Left ventricle myocardium superior (tissue), 1 donor: ENCODE measurements at regions not wholly inside any gene's neighbourhood (a gene's known extent, or its start where the extent isn't known, plus 50 kb on each side); places are given as distances from the start of the nearest gene placed in this dataset.
"Not testable (repeated sequence)": the region's sequence is repeated elsewhere in the genome, so short reads cannot be mapped to it uniquely, and the experiment has no call there.

Experiments
- ATAC-seq: fragments of 200-7000 bp; cut with Tn5 transposase; one replicate; pipeline ENCODE4 v1.9.1; 2020; ENCODE audit warnings: mild to moderate bottlenecking, moderate library complexity
- DNase-seq: peaks from one replicate; pipeline ENCODE4 v3.0.0-alpha.2; 2020
- intact Hi-C: fragments of 100-400 bp; cut with micrococcal nuclease; formaldehyde crosslinking; loops from one replicate; pipeline ENCODE4 v1.11.0; 2022
- donor health status: DM: no; HTN: yes; CAD: no; lungs with severe emphysema.

DNA sequence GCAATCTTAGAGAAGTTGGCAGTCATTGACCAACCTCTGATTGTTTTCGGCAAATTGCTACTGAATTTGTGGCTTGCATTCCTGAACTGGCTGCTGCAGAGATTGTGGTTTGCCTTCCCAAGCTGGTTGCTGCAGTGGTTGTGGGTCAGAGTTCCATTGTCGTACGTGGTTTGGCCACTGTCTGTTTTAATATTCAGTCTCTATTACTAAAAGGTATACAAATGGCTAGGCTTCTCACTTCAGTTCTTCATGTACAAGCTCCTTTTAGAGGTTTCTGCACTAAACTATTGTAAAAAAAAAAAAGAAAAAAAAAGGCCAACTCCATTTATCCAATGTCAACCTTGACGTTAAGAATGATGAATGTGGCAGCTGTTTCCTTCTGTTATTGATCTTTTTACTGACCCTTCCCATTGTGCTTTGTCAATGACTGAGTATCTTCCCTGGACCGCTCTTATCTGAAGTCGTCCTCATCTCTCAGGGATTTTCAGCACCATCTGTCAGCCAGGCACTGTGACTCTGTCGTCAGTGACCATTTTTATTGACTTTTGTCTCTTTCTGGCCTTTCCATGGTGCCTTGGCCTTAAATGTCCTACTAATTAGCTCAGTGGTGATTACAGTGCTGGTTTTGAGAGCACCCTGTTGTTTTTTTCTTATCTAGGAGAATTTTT, 140.6 kb upstream of the ZNF658 start:
- intact Hi-C loops, DNase-seq, ATAC-seq: not testable (repeated sequence)

DNA sequence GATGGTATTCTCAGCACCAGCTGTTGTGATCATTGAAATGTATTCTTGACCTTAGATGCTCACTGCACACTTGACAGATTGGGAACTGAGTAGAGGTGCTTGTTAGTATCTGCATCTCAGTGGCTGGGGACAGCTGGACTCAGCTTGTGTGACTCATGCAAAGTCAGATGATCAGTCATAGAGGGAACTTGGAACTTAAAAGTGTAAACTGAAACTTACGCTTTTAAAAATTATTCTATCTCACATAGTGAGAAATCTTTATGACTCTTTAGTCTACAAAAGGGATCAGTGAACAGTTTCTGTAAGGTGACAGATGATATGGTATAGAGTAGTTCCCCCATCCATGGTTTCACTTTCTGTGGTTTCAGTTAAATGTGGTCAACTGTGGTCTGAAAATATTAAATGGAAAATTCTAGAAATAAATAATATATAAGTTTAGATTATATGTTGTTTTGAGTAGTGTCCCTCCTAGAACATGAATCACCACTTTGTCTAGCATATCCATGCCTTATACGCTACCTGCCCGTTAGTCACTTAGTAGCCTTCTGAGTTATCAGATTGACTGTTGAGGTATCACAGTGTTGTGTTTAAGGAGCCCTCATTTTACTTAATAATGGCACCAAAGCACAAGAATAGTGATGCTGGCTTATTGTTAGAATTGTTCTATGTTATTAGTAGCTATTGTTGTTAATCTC, 135.6 kb upstream of the ZNF658 start:
- DNase-seq, intact Hi-C loops, ATAC-seq: not testable (repeated sequence)

DNA sequence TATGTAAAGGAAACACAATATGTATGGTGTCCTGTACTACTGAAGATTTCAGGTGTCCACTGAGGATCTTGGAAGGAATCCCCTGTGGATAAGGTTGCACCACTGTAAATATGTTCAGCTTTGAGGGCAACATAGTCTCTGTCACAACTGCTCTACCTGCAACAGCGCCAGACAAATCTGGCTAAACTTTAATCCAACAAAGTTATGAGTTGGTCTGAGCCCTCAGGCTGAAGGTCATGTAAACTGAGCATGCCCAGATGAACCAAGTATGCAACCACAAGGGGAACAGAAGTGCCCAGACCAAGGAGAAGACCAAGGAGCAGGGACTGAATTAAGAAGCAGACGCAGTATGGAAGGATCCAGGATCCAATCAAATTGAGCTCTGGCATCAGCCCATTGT, 135.0 kb upstream of the ZNF658 start:
- intact Hi-C loops, DNase-seq, ATAC-seq: not testable (repeated sequence)

DNA sequence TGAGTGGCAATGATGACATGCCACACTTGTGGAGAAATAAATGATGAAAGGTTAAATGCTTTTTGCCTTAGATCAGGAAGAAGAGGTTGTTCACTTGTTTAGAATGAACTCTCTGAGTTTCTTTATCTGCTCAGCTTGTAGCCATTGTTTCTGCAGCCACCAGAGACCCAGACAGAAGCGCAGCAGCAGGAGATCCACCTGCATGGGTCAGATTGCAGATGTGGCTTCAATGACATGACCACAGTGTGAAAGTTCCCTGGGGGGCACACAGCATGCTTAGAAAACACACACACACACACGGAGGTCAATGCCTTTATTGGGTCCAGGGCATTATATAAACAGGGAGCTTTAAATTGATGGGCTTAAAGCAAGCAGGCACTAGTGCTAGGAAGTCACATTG, 129.0 kb upstream of the ZNF658 start:
- DNase-seq, intact Hi-C loops, ATAC-seq: not testable (repeated sequence)

DNA sequence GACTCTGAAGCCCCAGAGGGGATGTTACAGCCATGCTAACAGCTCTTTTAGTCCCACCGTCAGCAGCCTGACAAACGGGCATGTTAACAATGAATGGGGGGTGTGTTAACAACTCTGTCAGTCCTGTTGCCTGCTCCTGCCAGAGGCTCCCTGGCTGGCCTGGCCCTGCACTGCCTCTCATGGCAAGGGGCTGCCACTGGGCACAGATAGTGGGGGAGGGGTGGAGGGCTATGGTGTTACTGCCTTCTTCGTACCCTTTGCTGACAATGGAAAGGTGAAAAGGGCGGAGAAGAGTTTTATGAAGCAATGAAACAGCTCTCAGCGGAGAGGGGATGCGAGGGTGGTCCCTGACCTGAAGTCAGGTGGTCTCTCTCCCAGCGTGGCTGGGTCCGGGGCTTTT, 125.9 kb upstream of the ZNF658 start:
- intact Hi-C loops, ATAC-seq, DNase-seq: not testable (repeated sequence)

DNA sequence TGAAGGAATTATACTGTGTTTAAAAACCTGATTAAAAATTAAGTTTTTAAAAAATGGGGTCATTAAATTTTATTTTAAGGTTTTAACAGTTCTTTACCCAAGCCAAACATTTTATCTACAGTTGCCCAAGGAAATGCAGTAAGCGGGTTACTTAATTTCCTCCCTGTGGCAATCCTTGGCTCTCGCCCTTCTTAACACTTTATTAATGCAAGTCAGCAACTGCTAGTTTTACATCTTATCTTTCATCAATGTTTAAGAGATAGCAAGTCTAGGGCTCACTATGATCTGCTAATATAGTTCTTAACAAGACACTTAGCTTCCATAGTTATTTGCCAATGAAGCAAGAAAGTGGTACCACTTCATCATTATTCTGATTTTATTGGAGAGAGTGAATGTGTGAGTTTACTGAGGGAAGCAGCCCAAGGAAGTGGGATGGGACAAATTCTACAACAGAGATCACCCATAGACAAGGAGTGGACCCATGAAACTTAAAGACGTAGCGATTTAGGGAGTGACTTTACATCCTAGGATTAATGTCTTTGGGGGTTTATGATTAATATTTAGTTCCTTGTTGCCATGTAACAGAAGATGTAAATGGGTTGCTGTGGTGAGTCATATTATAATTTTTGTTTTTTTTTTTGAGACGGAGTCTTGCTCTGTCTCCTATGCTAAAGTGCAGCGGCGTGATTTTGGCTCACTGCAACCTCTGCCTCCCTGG, 120.4 kb upstream of the ZNF658 start:
- intact Hi-C loops, DNase-seq, ATAC-seq: not testable (repeated sequence)

DNA sequence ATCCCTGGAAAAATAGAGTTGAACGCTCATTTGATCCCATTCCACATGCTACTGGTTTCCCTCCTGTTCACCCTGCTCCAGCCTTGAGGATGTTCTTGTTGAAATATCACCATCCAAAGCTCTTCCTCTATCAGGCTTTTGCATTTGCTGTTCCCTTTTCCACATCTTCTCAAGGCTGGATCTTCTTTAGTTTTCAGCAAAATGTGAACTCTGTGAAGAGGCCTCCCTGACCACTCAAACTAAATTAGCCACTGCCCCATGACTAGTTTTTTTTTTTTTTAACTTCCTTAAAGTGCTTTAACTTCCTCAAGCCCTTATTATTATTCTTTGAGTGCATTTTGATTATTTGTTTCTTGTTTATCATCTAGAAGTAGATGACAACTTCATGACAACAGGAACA, 119.3 kb upstream of the ZNF658 start:
- intact Hi-C loops, DNase-seq, ATAC-seq: not testable (repeated sequence)

DNA sequence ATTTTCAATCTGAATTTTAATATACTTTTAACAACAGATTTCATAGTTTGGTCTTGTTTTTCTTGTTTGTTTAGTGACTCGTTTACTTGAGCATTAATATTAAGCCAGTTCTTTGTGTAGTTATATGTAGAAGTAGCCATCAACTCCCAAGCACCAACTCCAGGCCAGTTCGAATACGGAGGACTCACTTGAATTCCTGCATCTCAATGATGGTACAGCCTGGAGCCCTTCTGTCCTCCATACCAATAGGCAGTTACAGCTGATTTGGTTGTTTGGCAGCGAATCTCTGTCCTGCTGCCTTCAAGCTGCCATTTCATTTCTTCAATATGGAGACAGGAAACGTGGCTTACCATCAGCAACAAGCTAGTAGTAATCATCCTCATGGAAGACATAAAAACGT, 118.5 kb upstream of the ZNF658 start:
- DNase-seq, intact Hi-C loops, ATAC-seq: not testable (repeated sequence)

DNA sequence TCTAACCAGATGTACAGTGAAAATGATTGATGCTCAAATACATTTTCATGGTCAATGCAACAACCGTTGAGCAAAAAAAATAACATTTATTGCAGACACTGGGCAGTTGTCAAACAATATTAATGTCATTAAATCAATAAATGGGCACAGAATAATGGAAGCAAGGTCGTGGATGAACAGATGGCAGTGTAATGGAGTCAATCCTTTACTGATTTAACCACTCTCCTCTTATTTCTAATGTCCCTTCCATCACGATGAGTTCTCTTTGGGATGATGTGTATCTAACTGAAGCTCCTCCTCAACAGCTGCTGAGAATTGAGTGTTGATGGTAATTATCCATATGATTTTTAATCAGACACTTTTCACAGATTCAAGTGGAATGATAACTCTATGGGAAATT, 114.9 kb upstream of the ZNF658 start:
- intact Hi-C loops, DNase-seq, ATAC-seq: not testable (repeated sequence)

DNA sequence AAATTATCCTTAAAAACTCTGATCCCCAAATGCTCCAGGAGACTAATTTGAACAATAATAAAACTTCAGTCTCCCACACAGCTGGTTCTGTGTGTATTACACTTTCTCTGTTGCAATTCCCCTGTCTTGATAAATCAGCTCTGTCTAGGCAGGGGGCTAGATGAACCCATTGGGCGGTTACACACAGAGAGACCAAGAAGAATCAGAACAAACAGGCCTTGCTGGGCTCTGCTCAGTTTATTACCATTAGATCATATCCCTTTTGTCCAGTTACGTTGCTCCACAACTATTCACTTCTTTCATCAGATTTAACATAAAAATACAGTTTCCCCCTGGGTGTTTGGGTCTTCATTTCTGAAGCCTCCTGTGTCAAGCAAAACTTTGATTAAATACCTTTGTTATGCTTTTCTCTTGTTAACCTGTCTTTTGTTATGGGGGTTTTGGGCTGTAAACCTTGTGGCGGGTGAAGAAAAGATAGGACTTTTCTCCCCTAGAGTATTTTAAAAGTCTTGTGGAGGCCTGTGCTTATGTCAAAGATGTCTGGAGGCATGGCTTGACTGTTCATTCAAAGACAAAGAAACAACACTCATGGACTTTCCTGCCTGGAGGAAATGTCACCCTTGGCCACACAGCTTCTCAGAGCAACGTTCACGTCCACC, 109.3 kb upstream of the ZNF658 start:
- intact Hi-C loops, ATAC-seq, DNase-seq: not testable (repeated sequence)

DNA sequence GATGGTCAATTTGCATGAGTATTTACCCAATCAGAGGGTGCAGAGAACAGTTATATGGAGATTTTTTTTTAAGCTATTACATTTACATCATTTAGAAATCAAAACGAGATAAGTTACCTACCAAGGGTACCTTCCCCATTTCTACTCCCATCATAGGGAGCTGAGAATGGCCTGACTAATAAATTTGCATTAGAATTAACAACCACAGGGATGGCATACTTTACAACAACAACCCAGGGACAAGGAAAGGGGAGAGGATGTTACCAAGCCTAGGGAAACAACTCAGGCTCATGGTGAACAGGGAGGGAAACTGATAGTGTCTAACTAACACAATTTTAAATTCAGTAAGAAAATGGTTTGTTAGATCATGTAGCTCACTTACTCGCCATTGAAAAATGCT, 105.8 kb upstream of the ZNF658 start:
- DNase-seq, intact Hi-C loops, ATAC-seq: not testable (repeated sequence)

DNA sequence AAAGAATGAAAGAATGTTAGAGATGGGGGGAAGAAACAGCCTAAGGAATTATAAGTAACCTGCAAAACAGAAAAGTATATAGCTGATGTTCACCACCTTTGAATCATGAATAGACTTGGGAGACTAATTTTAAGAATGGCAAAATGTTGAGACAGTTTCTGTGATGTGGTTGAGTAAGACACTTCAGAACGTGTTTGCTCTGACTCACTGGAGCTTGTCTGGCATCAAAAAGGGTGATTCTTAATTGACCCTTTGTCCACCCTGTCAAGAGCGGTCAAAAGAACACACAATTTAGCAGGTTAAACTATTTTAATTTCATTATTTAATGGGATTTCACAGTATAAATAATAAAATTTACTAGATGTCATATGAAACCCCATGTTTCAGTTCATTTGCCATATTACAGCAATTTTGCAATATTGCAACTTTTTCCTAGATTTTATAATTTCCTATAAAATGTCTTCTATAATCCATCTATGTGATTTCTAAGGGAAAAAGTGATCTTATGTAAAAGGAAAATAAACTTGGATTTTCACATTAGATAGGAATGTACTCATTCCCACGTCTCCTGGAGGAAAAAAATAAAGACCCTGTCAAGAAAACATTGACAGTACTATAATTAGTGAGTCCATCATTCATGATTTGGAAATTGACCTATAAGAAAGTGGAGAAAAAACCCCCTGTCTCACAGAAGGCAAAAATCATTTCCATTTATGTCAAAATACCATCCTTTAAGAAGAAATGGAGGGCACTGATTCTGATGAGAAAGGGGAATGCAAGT, 104.6 kb upstream of the ZNF658 start:
- ATAC-seq, DNase-seq, intact Hi-C loops: not testable (repeated sequence)

DNA sequence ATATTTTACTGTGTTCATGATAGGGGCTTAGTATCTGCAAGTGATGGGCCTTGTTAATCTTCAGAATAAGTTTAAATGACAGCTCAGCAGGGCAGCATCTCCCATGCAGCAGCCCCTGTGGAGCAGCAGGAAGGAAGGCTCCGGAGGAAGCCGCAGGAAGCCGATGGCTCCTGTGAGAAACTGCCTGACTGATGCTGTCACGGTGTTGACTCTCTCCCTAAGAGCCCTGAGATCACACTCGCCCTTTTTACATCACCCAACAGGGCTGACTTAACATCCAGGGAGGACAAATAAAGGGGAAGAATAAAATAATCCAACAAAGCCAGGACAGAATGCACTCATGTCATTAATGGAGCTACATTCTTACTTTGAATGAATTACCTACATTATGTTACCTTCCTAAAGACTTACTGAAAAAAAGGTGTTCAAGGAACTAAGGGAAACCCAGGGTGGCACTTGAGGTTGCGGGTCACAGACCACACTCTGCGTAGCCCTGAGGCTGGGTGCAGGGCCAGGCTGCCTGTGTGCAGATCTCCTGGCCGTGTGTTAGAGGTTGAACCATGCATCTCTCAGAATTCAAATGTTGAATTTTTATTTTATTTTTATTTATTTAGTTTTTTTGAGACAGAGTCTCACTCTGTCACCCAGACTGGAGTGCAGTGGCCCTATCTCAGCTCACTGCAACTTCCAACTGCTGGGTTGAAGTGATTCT, 102.5 kb upstream of the ZNF658 start:
- DNase-seq, ATAC-seq, intact Hi-C loops: not testable (repeated sequence)

DNA sequence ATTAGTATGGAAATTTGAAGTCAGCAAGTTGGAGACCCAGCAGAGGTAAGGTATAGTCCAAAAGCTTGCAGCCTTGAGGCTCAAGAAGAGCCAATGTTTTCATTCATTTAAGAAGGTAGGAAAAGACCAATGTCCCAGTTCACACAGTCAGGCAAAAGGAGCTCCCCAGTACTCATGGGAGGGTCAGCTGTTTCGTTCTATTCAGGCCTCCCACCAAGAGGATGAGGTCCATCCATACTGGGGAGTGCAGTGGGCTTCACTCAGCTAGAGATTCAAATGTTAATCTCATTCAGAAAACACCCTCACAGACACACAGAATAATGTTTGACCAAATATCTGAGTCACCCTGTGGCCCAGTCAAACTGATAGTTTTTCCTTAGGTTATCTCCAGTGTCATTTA, 96.9 kb upstream of the ZNF658 start:
- ATAC-seq, intact Hi-C loops, DNase-seq: not testable (repeated sequence)

DNA sequence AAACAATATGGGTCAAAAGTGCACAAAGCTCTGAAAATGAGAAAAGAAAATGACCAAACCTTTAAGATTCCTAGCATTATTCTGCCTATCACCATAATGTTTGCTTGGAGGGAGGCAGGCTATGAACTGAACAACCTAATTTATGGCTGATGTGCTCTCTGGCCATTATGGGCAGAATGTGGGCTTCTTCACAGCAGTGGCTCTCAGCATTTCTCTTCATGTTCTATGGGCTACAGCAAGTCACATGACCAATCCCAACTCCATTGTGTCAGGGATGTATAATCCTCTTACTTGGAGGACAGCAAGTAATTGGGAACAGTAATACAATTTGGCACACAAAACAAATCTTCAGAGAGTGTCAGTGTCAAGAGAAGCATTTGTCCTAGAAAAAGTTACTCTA, 90.3 kb upstream of the ZNF658 start:
- intact Hi-C loops, ATAC-seq, DNase-seq: not testable (repeated sequence)

DNA sequence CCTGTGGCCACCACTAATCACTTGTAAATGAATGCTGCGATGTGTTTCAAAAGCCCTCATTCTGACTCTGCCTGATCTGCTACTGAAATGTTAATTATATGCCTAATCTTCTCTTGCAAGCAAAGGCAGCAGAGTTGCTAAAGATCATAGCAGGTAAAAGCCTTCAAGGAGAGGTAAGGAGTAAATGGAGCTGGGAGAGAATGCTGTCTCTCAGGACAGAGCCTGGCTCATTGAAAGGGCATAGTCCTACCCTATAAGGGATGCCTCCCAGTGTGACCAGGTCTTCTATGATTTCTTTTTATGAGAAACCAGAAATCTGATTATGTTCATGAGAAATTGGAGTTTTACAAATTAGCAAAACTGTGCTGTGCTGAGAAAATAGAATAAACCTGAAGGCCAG, 88.2 kb upstream of the ZNF658 start:
- intact Hi-C loops, DNase-seq, ATAC-seq: not testable (repeated sequence)

DNA sequence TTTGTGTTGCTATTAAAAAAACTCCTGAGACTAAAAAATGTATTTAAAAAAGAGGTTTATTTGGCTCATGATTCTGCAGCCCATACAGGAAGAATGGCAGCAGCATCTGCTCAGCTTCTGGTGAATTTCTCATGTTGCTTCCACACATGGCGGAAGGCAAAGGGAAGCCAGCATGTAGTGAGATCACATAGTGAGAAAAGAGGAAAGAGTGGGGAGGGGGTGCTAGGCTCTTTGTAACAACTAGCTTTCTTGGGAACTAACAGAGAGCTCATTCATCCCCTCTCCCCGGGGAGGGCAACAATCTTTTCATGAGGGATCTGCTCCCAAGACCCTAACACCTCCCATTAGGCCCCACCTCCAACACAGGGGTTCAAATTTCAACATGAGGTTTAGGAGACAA, 87.6 kb upstream of the ZNF658 start:
- ATAC-seq, DNase-seq, intact Hi-C loops: not testable (repeated sequence)

DNA sequence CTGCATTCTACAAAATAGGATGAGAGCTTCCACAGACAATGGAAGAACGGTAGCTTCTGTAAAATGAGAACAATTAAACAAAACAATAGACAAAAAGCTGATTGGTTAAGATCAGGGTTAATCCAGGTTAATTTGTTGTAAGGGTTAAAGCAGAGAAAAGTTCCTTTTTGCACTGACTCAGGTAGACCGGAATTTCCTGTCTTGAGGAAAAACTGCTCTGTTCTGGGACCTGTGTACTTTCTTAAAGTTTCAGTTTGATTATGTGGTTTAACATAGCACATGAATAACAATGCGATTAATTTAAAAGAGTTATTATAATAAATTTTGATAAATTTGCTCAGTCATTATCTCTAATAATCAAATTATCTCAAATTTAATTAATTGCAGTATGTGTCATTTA, 86.5 kb upstream of the ZNF658 start:
- DNase-seq, ATAC-seq, intact Hi-C loops: not testable (repeated sequence)
